ENCODE measurements at regions not wholly inside any gene's neighbourhood (a gene's known extent, or its start where the extent isn't known, plus 50 kb on each side); places are given as distances from the start of the nearest gene placed in this dataset.

DNA sequence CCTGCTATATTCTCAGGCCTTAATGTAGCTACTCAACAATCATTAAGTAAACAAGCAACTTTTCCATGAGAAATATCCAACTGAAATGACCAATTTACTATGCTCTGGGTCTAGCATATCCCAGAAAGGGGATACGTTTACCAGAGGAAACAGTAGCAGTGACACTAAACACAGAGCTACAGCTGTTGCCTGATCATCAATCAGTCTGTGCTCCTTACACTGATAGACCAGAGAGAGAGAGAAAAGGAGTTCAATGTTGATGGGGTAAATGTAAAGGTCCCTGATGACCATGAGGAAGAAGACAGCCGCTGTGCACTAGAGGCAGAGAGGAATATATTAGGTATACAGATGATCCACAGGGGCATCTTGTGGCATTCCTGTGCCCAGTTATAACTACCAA, 397.2 kb upstream of the USP15 start:
- H3K9me3 ChIP-seq (ENCODE audit: low read length) = no peaks in the 10 kb centered on the region
- no peak overlapping the region for H3K9ac ChIP-seq (ENCODE audit: low read length)
- no peak overlapping the region for H3K4me3 ChIP-seq (ENCODE audit: low read length)
- H2AFZ ChIP-seq (ENCODE audit: low read depth, low read length) = no peak overlapping the region
- H3K9me2 ChIP-seq (ENCODE audit: insufficient read depth, low read length) = no peaks in the 10 kb centered on the region
- H3F3A ChIP-seq (ENCODE audit: insufficient read depth, low read length, poor library complexity, severe bottlenecking) = no peaks in the 10 kb centered on the region
- no peak for TF ChIP-seq TAF1 (IDR thresholded peaks at IDR 0.05; ENCODE audit: low read depth)
- TF ChIP-seq, protein P1, sequence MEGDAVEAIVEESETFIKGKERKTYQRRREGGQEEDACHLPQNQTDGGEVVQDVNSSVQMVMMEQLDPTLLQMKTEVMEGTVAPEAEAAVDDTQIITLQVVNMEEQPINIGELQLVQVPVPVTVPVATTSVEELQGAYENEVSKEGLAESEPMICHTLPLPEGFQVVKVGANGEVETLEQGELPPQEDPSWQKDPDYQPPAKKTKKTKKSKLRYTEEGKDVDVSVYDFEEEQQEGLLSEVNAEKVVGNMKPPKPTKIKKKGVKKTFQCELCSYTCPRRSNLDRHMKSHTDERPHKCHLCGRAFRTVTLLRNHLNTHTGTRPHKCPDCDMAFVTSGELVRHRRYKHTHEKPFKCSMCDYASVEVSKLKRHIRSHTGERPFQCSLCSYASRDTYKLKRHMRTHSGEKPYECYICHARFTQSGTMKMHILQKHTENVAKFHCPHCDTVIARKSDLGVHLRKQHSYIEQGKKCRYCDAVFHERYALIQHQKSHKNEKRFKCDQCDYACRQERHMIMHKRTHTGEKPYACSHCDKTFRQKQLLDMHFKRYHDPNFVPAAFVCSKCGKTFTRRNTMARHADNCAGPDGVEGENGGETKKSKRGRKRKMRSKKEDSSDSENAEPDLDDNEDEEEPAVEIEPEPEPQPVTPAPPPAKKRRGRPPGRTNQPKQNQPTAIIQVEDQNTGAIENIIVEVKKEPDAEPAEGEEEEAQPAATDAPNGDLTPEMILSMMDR (IDR thresholded peaks at IDR 0.05; ENCODE audit: poor library complexity, severe bottlenecking) = no peak
- TF ChIP-seq EP300 (conservative IDR thresholded peaks at IDR 0.05; ENCODE audit: poor library complexity, severe bottlenecking) = no peak
- TF ChIP-seq MXI1 (conservative IDR thresholded peaks at IDR 0.05; ENCODE audit: poor library complexity, severe bottlenecking) = no peak
- no peak for TF ChIP-seq RAD21 (conservative IDR thresholded peaks at IDR 0.05)
- TF ChIP-seq, protein P2, sequence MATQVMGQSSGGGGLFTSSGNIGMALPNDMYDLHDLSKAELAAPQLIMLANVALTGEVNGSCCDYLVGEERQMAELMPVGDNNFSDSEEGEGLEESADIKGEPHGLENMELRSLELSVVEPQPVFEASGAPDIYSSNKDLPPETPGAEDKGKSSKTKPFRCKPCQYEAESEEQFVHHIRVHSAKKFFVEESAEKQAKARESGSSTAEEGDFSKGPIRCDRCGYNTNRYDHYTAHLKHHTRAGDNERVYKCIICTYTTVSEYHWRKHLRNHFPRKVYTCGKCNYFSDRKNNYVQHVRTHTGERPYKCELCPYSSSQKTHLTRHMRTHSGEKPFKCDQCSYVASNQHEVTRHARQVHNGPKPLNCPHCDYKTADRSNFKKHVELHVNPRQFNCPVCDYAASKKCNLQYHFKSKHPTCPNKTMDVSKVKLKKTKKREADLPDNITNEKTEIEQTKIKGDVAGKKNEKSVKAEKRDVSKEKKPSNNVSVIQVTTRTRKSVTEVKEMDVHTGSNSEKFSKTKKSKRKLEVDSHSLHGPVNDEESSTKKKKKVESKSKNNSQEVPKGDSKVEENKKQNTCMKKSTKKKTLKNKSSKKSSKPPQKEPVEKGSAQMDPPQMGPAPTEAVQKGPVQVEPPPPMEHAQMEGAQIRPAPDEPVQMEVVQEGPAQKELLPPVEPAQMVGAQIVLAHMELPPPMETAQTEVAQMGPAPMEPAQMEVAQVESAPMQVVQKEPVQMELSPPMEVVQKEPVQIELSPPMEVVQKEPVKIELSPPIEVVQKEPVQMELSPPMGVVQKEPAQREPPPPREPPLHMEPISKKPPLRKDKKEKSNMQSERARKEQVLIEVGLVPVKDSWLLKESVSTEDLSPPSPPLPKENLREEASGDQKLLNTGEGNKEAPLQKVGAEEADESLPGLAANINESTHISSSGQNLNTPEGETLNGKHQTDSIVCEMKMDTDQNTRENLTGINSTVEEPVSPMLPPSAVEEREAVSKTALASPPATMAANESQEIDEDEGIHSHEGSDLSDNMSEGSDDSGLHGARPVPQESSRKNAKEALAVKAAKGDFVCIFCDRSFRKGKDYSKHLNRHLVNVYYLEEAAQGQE (IDR thresholded peaks at IDR 0.05; ENCODE audit: borderline replicate concordance) = no peak
- no peak for TF ChIP-seq POLR2AphosphoS5 (IDR thresholded peaks at IDR 0.05)
- TF ChIP-seq SMC3 (conservative IDR thresholded peaks at IDR 0.05; ENCODE audit: poor library complexity) = no peak
- no peak for TF ChIP-seq EZH2 (IDR thresholded peaks at IDR 0.05; ENCODE audit: borderline replicate concordance, insufficient read depth, low read length, poor library complexity, severe bottlenecking)
- no peaks in the 10 kb centered on the region for H4K20me1 ChIP-seq (ENCODE audit: insufficient read depth)
- no peak overlapping the region for H3K27ac ChIP-seq (ENCODE audit: low read length)
- H3K36me3 ChIP-seq (ENCODE audit: insufficient read depth, low read length) = no peaks in the 10 kb centered on the region
- H3K4me2 ChIP-seq (ENCODE audit: low read length) = no peak overlapping the region
- no peaks in the 10 kb centered on the region for H3K27me3 ChIP-seq (ENCODE audit: insufficient read depth, low read depth, low read length)
- H3K79me2 ChIP-seq (replicated peaks; ENCODE audit: insufficient read depth, low read length) = no peaks in the 10 kb centered on the region

DNA sequence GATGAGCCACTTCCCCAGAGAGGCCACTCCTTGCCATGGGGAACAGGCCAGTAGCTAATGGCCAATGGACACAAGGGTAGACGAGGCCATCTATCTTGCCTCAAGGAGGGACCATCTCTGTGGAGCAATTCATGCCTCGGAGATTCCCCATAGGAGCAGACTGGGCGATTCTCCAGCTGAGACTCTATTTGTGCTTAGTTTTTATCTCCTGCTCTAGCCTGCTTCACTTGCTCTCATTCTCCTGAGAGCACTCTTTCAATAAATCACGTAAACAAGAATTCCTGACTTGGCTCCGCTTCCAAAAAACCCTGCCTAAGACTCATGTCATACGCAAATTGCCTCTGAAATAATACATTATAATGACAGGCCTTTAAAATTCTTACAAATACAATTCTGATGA, 396.4 kb upstream of the USP15 start:
- H3K27me3 ChIP-seq (ENCODE audit: insufficient read depth, low read depth, low read length) = no peaks in the 10 kb centered on the region
- H3K36me3 ChIP-seq (ENCODE audit: insufficient read depth, low read length) = no peaks in the 10 kb centered on the region
- H3K9me2 ChIP-seq (ENCODE audit: insufficient read depth, low read length) = no peaks in the 10 kb centered on the region
- H2AFZ ChIP-seq (ENCODE audit: low read depth, low read length) = no peak overlapping the region
- no peak overlapping the region for H3K27ac ChIP-seq (ENCODE audit: low read length)
- TF ChIP-seq RAD21 (conservative IDR thresholded peaks at IDR 0.05) (no peak), EP300 (conservative IDR thresholded peaks at IDR 0.05; ENCODE audit: poor library complexity, severe bottlenecking) (no peak), MXI1 (conservative IDR thresholded peaks at IDR 0.05; ENCODE audit: poor library complexity, severe bottlenecking) (no peak)
- H3K79me2 ChIP-seq (replicated peaks; ENCODE audit: insufficient read depth, low read length) = no peaks in the 10 kb centered on the region
- H3K4me2 ChIP-seq (ENCODE audit: low read length) = no peak overlapping the region
- H4K20me1 ChIP-seq (ENCODE audit: insufficient read depth) = no peaks in the 10 kb centered on the region
- H3K4me3 ChIP-seq (ENCODE audit: low read length) = no peak overlapping the region
- no peaks in the 10 kb centered on the region for H3F3A ChIP-seq (ENCODE audit: insufficient read depth, low read length, poor library complexity, severe bottlenecking)
- no peaks in the 10 kb centered on the region for H3K9me3 ChIP-seq (ENCODE audit: low read length)
- H3K9ac ChIP-seq (ENCODE audit: low read length) = no peak overlapping the region

DNA sequence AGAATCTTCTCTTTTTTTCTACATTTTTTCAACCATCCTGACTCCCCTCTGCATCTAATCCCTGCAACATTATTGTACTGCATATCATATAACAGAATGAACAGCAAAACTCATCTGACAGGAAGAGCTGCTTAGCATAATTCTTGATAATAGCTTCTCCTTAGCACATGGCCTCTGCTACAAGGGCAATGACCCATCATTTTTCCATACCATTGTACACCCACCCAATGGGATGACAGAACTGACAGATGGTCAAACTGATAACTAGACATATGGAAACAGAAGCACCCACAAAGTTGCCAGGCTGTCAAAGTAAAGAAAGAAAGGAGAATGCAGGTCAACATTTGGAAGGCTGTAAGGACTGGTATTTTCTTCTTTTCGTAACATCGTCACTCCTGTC, 390.4 kb upstream of the USP15 start:
- H3K9ac ChIP-seq (ENCODE audit: low read length) = no peak overlapping the region
- H3K9me2 ChIP-seq (ENCODE audit: insufficient read depth, low read length) = no peaks in the 10 kb centered on the region
- no peaks in the 10 kb centered on the region for H3K79me2 ChIP-seq (replicated peaks; ENCODE audit: insufficient read depth, low read length)
- H3K4me2 ChIP-seq (ENCODE audit: low read length) = no peak overlapping the region
- no peaks in the 10 kb centered on the region for H4K20me1 ChIP-seq (ENCODE audit: insufficient read depth)
- H3K27ac ChIP-seq (ENCODE audit: low read length) = no peak overlapping the region
- no peaks in the 10 kb centered on the region for H3K27me3 ChIP-seq (ENCODE audit: insufficient read depth, low read depth, low read length)
- H3K9me3 ChIP-seq (ENCODE audit: low read length) = no peaks in the 10 kb centered on the region
- H3K36me3 ChIP-seq (ENCODE audit: insufficient read depth, low read length) = no peaks in the 10 kb centered on the region
- no peaks in the 10 kb centered on the region for H3F3A ChIP-seq (ENCODE audit: insufficient read depth, low read length, poor library complexity, severe bottlenecking)
- TF ChIP-seq EP300 (conservative IDR thresholded peaks at IDR 0.05; ENCODE audit: poor library complexity, severe bottlenecking) = no peak
- TF ChIP-seq RAD21 (conservative IDR thresholded peaks at IDR 0.05) = no peak
- TF ChIP-seq, protein P1 (IDR thresholded peaks at IDR 0.05; ENCODE audit: poor library complexity, severe bottlenecking) = no peak
- H2AFZ ChIP-seq (ENCODE audit: low read depth, low read length) = no peak overlapping the region
- H3K4me3 ChIP-seq (ENCODE audit: low read length) = no peak overlapping the region

Data from neural cell (in vitro differentiated cells).